ENCODE measurements at regions not wholly inside any gene's neighbourhood (a gene's known extent, or its start where the extent isn't known, plus 50 kb on each side); places are given as distances from the start of the nearest gene placed in this dataset.
A peak's percentile ranks its signal among the peaks of the same experiment; 100 is the strongest.

DNA sequence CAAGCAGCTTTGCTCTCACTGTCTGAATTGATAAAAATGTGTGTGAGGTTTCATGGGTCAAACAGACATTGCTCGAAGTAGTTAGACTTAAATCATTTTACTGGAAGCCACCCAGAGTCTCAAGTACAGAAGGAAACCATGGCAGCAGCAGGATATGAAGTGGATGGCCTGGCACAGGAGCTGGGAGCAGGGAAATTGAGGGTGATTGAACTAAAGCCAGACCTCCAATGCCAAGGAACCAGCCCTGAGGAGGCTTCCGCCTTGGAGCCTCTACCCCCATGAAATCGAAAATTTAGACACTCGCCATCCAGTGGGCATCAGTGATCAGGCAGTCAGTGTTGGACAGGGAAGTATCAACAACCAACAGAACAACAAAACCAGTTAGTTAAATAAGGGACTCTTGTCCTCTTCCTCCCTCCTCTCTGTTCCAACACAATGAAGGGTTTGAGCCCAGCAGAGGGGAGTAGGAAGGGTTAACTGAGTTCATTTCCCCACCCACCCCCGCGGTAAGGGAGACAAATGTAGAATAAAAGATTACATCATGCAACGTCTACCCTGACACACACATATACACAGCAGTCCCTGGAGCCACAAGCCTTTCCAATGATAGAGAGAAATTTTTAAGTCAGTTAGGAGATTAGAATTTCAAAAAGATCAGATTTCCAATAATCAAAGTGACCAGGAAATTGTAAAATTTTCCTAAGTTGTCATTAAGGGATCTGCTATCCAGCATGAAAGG, 156.3 kb downstream of the SLC16A9 start:
- no peak for ATAC-seq

DNA sequence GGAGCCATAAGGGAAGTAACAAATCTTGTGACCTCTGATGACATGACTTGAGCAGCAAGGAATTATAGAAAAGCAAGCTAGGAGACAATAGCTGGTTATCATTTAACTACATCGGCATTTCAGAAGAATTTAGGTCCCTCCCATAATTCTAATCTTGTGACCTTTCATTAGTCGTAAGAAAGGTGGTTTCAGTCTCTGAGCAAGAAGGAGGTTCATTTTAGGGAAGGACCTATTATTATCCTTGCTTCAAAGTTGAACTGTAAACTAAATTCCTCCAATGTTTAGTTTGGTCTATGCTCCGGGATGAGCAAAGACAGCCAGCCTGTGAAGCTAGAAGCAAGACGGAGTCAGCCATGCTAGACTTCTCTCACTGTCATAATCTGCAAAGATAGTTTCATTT, 159.6 kb downstream of the SLC16A9 start:
- intact Hi-C loops (cut with DNase I) = no loop called here
- no peak for DNase-seq
- no peaks in the 10 kb centered on the region for H3K9me3 ChIP-seq (ENCODE audit: control insufficient read depth, low read length)
- H3K27me3 ChIP-seq (ENCODE audit: control insufficient read depth, insufficient read depth) = no peaks in the 10 kb centered on the region
- H3K4me1 ChIP-seq (ENCODE audit: control insufficient read depth, insufficient read depth, low read length) = no peaks in the 10 kb centered on the region
- no peak overlapping the region for H3K27ac ChIP-seq (ENCODE audit: low read length)
- 73% methylated on average over 4 of the region's 4 CpGs for WGBS
- ATAC-seq = no peak
- H3K4me3 ChIP-seq (ENCODE audit: low read length) = no peak overlapping the region

More for the DNA sequence above, 156.3 kb downstream of the SLC16A9 start:
- H3K9me3 ChIP-seq (ENCODE audit: control insufficient read depth, low read length) = no peaks in the 10 kb centered on the region
- H3K27me3 ChIP-seq (ENCODE audit: control insufficient read depth, insufficient read depth) = no peaks in the 10 kb centered on the region
- DNase-seq = no peak
- 61% methylated on average over 7 of the region's 7 CpGs for WGBS
- H3K27ac ChIP-seq (ENCODE audit: low read length) = no peak overlapping the region
- no peak overlapping the region for H3K4me3 ChIP-seq (ENCODE audit: low read length)
- no peaks in the 10 kb centered on the region for H3K4me1 ChIP-seq (ENCODE audit: control insufficient read depth, insufficient read depth, low read length)
- intact Hi-C loops (cut with DNase I) = no loop called here

DNA sequence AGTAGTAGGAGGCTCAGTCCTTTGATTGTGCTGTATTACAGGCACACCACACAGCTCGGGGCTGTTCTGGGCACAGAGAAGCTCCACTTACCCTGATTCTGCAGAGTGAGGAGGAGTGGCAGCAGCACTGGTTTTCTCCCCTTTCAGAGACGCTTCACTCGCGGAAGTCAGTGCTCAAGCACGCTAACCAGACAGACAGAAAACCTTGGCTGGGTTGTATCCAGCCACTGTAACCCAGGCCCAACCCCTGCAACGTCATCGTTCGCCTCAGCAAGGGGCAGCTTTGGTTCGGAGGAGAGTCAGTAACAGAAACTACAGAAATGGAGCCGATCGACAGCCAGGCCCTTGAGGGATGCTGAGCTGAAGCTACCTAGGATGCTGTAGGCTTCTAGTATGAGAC, 171.0 kb downstream of the SLC16A9 start:
- Histone ChIP-seq H3K4me1 (ENCODE audit: control insufficient read depth, insufficient read depth, low read length) (peaks cover 2% of the 10 kb centered on the region), H3K27ac (ENCODE audit: low read length) (no peak overlapping the region), H3K9me3 (ENCODE audit: control insufficient read depth, low read length) (no peaks in the 10 kb centered on the region), H3K27me3 (ENCODE audit: control insufficient read depth, insufficient read depth) (no peaks in the 10 kb centered on the region), H3K4me3 (ENCODE audit: low read length) (no peak overlapping the region)
- ATAC-seq (no peak), DNase-seq (no peak)
- 90% methylated on average over 11 of the region's 11 CpGs for WGBS
- intact Hi-C loops (cut with DNase I) = no loop called here

DNA sequence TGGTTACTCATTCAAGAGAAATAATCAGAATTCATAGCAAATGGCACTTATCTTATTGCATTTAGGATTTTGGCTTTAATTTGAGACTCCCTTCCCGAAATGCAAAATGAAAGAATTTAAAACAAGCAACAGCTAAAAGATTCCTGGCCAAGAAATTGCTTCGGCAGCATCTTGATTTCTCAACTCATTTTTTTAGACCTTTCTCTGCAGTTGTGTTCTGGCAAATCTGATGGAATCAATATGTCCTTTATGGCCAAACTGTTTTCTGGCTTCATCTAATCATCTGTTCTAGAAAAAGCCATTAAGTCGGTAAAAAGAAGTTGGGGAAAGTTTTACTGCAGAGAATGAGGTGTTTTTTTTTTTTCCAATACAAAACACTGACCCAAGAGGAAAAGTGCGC, 172.1 kb downstream of the SLC16A9 start:
- DNase-seq (no peak), ATAC-seq (no peak)
- no peak overlapping the region for H3K27ac ChIP-seq (ENCODE audit: low read length)
- H3K4me3 ChIP-seq (ENCODE audit: low read length) = no peak overlapping the region
- 56% methylated on average over 4 of the region's 4 CpGs for WGBS
- intact Hi-C loops (cut with DNase I) = no loop called here
- no peaks in the 10 kb centered on the region for H3K27me3 ChIP-seq (ENCODE audit: control insufficient read depth, insufficient read depth)
- no peaks in the 10 kb centered on the region for H3K9me3 ChIP-seq (ENCODE audit: control insufficient read depth, low read length)
- peaks cover 2% of the 10 kb centered on the region for H3K4me1 ChIP-seq (ENCODE audit: control insufficient read depth, insufficient read depth, low read length)

DNA sequence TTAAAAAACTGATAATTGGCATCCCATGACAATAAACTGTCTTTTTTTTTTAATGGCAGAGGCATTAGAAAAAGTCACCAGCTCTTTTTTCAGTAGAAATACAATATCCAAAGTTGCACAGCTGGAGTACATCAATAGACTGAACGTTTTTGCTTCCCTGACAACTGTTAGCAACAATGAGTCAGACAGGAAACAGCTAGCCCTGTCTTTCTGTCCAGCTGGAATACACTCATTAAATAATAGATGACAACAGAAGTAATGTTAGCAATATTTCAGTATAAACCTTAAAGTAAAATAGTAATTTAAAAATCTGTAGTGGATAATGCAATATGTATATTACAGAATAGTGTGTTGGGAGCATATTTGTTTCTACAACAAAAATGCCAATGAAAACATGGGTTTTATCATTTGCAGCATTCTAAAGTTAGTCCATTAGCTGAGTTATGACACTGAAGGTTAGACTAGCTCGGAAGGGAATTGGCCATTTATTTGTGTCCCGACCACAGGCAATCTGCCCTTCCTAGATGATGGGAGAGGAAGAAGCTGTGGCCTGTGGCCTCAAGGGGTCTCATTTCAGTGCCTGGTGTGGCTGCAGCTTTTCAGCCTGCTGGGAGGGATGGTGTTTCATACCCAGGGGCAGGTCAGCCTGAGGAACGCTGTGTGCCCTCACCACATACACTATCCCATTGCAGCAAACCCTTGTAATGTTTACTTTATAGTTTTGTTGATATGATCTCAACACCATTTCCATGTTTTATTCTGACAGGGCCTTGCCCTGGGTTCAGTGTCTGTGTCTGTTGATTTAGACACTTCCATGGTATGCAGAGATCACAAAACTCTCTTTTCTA, 173.3 kb downstream of the SLC16A9 start:
- ATAC-seq (peak; percentile 97 to 98), DNase-seq (peak in 2 of 3 donors; percentile 41 to 46)
- 19% methylated on average over 4 of the region's 4 CpGs for WGBS
- Histone ChIP-seq H3K9me3 (ENCODE audit: control insufficient read depth, low read length) (no peaks in the 10 kb centered on the region), H3K27me3 (ENCODE audit: control insufficient read depth, insufficient read depth) (no peaks in the 10 kb centered on the region), H3K4me1 (ENCODE audit: control insufficient read depth, insufficient read depth, low read length) (peaks cover 2% of the 10 kb centered on the region), H3K4me3 (ENCODE audit: low read length) (no peak overlapping the region), H3K27ac (ENCODE audit: low read length) (peak overlapping the region; percentile 97)
- intact Hi-C loops (cut with DNase I) = no loop called here

DNA sequence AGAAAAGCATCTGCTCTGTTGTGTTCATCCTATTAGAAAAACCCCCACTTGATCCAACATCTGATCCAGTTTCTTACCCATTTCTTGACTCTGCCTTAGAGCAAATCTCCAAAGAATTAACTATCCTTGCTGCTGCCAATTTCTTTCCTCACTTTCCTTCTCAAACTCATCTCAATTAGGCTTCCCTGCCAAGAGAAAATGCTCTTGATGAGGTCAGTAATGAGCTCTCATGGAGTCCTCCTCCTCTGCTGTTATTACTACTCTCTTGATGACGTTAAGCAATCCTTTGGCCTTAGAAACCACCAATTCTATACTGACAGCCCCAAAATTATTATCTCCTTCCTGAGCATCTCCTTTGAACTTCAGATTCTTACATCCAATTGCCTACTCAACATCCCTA, 162.0 kb upstream of the FAM13C start:
- 15% methylated on average over 1 of the region's 1 CpG for WGBS
- no peak overlapping the region for H3K27ac ChIP-seq (ENCODE audit: low read length)

DNA sequence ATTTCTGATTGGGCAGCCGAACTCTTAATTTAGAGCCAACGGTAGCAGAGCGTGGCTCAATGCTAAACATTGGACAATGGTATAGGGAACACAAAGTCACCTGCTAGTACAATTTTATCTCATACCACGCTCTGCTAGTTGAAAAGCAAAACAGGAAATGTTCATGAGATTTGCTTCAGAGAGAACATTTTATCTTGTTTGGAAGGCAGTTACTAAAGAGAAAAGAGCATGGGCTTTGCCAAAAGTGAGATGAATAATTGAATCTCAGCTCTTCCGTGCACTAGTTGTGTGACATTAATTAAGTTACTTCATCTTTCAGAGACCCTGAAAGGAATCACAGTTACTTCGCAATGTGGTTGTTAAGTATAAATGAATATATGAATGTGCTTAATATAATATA, 161.5 kb upstream of the FAM13C start:
- H3K4me3 ChIP-seq (ENCODE audit: low read length) = no peak overlapping the region
- H3K9me3 ChIP-seq (ENCODE audit: control insufficient read depth, low read length) = peaks cover 2% of the 10 kb centered on the region
- WGBS = 40% methylated on average over 6 of the region's 6 CpGs
- DNase-seq (no peak), ATAC-seq (peak; percentile 45 to 63)
- intact Hi-C loops (cut with DNase I) = no loop called here
- H3K27ac ChIP-seq (ENCODE audit: low read length) = no peak overlapping the region
- H3K4me1 ChIP-seq (ENCODE audit: control insufficient read depth, insufficient read depth, low read length) = peaks cover 1% of the 10 kb centered on the region
- no peaks in the 10 kb centered on the region for H3K27me3 ChIP-seq (ENCODE audit: control insufficient read depth, insufficient read depth)

More for the DNA sequence above, 162.0 kb upstream of the FAM13C start:
- intact Hi-C loops (cut with DNase I) = no loop called here
- no peak for DNase-seq
- H3K27me3 ChIP-seq (ENCODE audit: control insufficient read depth, insufficient read depth) = no peaks in the 10 kb centered on the region
- peaks cover 1% of the 10 kb centered on the region for H3K4me1 ChIP-seq (ENCODE audit: control insufficient read depth, insufficient read depth, low read length)
- peak; percentile 54 to 82 for ATAC-seq
- H3K4me3 ChIP-seq (ENCODE audit: low read length) = no peak overlapping the region
- H3K9me3 ChIP-seq (ENCODE audit: control insufficient read depth, low read length) = peaks cover 2% of the 10 kb centered on the region

DNA sequence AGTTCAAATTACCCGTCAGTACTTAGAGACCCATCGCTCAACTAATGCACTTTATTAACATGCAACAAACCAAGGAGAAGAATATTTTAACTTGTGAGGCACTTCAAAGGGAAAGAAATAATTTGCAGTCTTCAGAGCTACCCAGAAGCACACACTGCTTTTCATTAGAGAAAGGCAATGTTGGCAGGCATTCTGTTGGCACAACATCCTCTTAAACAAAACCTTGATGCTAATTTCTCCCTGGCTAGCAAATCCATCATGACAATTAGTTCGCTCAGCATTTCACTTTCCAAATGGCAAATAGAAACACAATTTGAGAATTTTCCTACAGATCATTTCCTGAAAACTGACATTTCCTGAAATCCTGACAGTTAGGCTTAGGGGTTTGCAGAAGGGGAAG, 155.6 kb upstream of the FAM13C start:
- no peak overlapping the region for H3K27ac ChIP-seq (ENCODE audit: low read length)
- H3K4me1 ChIP-seq (ENCODE audit: control insufficient read depth, insufficient read depth, low read length) = no peaks in the 10 kb centered on the region
- H3K4me3 ChIP-seq (ENCODE audit: low read length) = no peak overlapping the region
- no peak for ATAC-seq
- no peaks in the 10 kb centered on the region for H3K27me3 ChIP-seq (ENCODE audit: control insufficient read depth, insufficient read depth)
- no peaks in the 10 kb centered on the region for H3K9me3 ChIP-seq (ENCODE audit: control insufficient read depth, low read length)
- intact Hi-C loops (cut with DNase I) = no loop called here
- DNase-seq = no peak
- whole genome bisulfite sequencing = 50% methylated on average over 3 of the region's 3 CpGs

DNA sequence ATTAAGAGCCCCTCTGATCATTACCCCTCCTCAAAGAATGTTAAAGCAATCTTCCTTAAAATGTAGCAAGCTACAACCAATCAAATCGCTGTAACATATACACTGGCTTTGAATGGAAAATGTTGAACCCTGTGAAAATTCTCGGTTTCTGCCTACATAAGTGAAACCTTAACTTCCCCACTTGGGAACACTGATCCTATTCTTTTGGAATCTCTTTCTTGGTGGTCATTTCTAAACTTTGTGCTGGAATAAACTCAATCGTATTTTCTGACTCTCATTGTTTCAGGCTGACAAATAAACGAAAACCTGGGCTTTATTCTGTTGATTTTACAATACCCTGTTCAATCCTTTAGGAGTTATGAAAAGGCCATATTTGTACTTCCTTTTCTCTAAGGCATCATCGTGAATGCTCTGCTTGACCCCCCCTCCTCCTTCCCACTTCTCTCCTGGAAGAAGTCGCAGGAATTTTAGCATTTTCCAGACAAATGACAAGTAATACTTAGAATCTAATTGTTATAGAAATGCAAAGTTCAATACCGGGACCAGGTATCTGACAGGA, 155.1 kb upstream of the FAM13C start:
- Histone ChIP-seq H3K27ac (ENCODE audit: low read length) (no peak overlapping the region), H3K4me1 (ENCODE audit: control insufficient read depth, insufficient read depth, low read length) (no peaks in the 10 kb centered on the region), H3K9me3 (ENCODE audit: control insufficient read depth, low read length) (no peaks in the 10 kb centered on the region), H3K27me3 (ENCODE audit: control insufficient read depth, insufficient read depth) (no peaks in the 10 kb centered on the region), H3K4me3 (ENCODE audit: low read length) (peak overlapping the region; percentile 7)
- intact Hi-C loops (cut with DNase I) = no loop called here
- DNase-seq (no peak), ATAC-seq (no peak)
- 40% methylated on average over 7 of the region's 7 CpGs for WGBS

DNA sequence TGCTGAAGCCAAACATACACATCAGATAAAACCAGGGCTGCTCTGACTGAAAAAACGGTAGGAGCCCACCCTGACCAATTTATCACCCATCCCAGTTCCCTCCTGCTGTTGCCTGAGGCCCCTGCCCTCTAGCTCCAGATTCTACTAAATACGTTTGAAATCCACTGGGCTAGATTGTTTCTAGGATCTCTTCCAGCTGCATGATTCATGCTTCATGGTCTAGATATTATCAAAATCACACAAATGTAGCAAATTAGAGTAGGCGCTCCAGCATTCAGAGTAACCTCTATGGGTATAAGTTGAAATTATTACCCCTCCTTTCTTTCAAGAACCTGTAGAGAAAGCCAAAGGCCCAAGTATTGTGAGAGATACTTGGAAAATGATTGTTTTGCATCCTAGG, 151.2 kb upstream of the FAM13C start:
- no peak overlapping the region for H3K27ac ChIP-seq (ENCODE audit: low read length)
- H3K9me3 ChIP-seq (ENCODE audit: control insufficient read depth, low read length) = no peaks in the 10 kb centered on the region
- intact Hi-C loops (cut with DNase I) = no loop called here
- ATAC-seq = peak in 1 of 2 donors; percentile 40
- no peak overlapping the region for H3K4me3 ChIP-seq (ENCODE audit: low read length)
- DNase-seq = no peak
- no peaks in the 10 kb centered on the region for H3K4me1 ChIP-seq (ENCODE audit: control insufficient read depth, insufficient read depth, low read length)
- 41% methylated on average over 3 of the region's 3 CpGs for WGBS
- H3K27me3 ChIP-seq (ENCODE audit: control insufficient read depth, insufficient read depth) = no peaks in the 10 kb centered on the region

DNA sequence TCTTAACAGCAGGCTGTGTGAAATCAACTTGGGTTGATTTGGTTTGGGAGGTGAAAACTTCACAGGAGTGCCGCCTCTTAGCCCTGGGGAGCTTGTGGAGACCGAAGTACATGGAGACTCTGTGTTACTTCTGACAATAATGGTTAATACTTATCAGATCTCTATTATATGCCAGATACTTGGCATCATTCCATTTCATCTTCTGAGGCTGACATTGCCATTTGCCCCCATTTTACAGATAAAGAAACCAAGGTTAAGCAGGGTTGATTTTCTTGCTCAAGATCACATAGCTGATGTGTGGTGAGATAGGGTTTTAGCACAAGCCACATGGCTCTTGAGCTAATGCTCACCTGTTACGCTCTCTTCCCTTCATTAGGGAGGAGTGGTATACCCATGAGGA, 150.6 kb upstream of the FAM13C start:
- H3K4me3 ChIP-seq (ENCODE audit: low read length) = no peak overlapping the region
- WGBS = 88% methylated on average over 3 of the region's 3 CpGs
- H3K27ac ChIP-seq (ENCODE audit: low read length) = no peak overlapping the region
- DNase-seq = no peak
- H3K9me3 ChIP-seq (ENCODE audit: control insufficient read depth, low read length) = no peaks in the 10 kb centered on the region
- no peaks in the 10 kb centered on the region for H3K4me1 ChIP-seq (ENCODE audit: control insufficient read depth, insufficient read depth, low read length)
- ATAC-seq = no peak
- intact Hi-C loops (cut with DNase I) = no loop called here
- no peaks in the 10 kb centered on the region for H3K27me3 ChIP-seq (ENCODE audit: control insufficient read depth, insufficient read depth)
